ENCODE measurements at regions not wholly inside any gene's neighbourhood (a gene's known extent, or its start where the extent isn't known, plus 50 kb on each side); places are given as distances from the start of the nearest gene placed in this dataset.

DNA sequence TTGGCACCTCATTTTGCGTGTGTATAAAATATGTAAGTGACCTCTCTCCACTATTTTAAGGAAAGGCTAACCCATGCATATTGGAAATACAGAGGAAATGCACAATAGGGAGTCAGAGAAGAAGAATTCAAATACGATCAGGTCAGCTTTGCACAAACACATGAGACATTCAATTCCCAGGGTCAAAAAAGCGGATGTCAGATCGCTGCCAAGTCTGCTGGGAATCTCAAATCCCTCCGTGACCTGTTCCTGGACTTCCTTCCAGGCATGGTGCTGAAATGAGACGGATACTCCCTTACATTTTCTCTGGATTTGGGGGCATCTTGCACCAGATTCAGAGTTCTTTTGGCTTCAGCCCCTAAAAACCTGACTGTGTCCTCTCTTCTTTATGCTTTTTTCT is 91.9 kb upstream of the PRKCQ start:
- no peaks in the 10 kb centered on the region for H3K9me1 ChIP-seq (replicated peaks; ENCODE audit: control insufficient read depth, extremely low read depth, insufficient read depth, low read length)
- ChIA-PET CTCF (interaction anchor here (3.2 kb wide), 1 partner anchor 1015 kb away, joined by 15 read pairs; no protein-coding TSS in a partner anchor), POLR2A (no interaction called here)
- FAIRE-seq, result peak; percentile 65
- no peak overlapping the region for H3K4me3 ChIP-seq (replicated peaks in 1 of 3; ENCODE audit: insufficient read depth in 1 of 3, low read depth in 1 of 3, low read length in 3 of 3)
- BruUV-seq (replicated peaks), result no TSS peak
- DNase-seq (ENCODE audit: low read depth, low spot score), result peak; percentile 19
- H4K20me1 ChIP-seq (replicated peaks; ENCODE audit: control insufficient read depth, extremely low read depth, insufficient read depth, low read length), result no peaks in the 10 kb centered on the region
- no peaks in the 10 kb centered on the region for H3K9me3 ChIP-seq (replicated peaks; ENCODE audit: control insufficient read depth, insufficient read depth, low read length)
- H2AFZ ChIP-seq (ENCODE audit: low read depth, low read length), result no peak overlapping the region
- peak overlapping the region; percentile 17 for H3K27ac ChIP-seq (ENCODE audit: insufficient read depth, low read depth, low read length)
- dilution Hi-C loops (cut with MboI; ENCODE audit: extremely low pct_ligation_motif_present, low sequenced_read_pairs) (no loop called here), intact Hi-C loops (cut with micrococcal nuclease) (loop anchor here (1.0 to 5.0 kb wide), 3 partner anchors 50 to 590 kb away; no protein-coding TSS in a partner anchor)
- H3K4me2 ChIP-seq (ENCODE audit: insufficient read depth, low read length), result peak overlapping the region; percentile 10
- H3K4me1 ChIP-seq (ENCODE audit: control insufficient read depth, extremely low read depth, insufficient read depth, low read length), result peaks cover 11% of the 10 kb centered on the region
- no peaks in the 10 kb centered on the region for H3K36me3 ChIP-seq (ENCODE audit: control insufficient read depth in 2 of 2, extremely low read depth in 1 of 2, insufficient read depth in 2 of 2, low read length in 2 of 2)
- TF ChIP-seq MYC (IDR thresholded peaks at IDR 0.05; ENCODE audit: low read depth, low read length), result no peak
- no peak for TF ChIP-seq EZH2 (IDR thresholded peaks at IDR 0.05; ENCODE audit: borderline replicate concordance, low read depth, low read length, severe bottlenecking)
- TF ChIP-seq MAX (IDR thresholded peaks at IDR 0.05; ENCODE audit: insufficient read depth, insufficient read length), result no peak
- peak; percentile 19 for TF ChIP-seq POLR2AphosphoS5 (IDR thresholded peaks at IDR 0.05; ENCODE audit: insufficient read depth, low read depth, low read length)
- H3K9ac ChIP-seq (replicated peaks; ENCODE audit: extremely low read depth, insufficient read depth, low read length), result no peak overlapping the region
- H3K79me2 ChIP-seq (ENCODE audit: control insufficient read depth, insufficient read depth, low read length), result no peaks in the 10 kb centered on the region
- peaks cover 0 to 4% of the 10 kb centered on the region in 2 experiments for H3K27me3 ChIP-seq (ENCODE audit: control insufficient read depth in 2 of 2, insufficient read depth in 2 of 2, low read length in 2 of 2)

DNA sequence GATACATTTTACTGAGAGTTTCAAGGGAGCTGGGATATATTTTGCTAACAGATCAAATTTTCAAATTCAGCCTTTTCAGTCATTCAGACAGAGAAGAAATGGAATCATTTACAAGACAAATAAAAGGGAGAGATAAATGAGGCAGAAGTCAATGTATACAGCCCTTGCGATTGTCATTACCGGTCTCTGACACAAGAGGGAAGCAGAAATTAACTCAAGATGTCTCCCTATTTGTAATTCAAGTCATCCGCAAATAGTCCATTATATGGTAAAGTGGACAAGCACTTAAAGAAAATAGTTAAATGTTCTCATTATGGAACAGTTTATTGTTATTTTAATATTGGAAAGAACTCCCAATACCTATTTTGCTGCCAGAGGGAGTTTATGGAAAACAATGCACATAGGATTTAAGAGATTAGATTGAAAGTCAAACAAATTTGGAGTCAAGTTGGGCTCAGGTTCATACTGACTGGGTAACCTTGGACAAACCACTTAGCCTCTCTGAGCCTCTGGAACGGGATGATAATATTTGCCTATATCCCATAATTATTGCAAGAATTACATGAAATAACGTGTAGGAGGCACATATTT is 89.3 kb upstream of the PRKCQ start:
- Histone ChIP-seq H3K27ac (ENCODE audit: insufficient read depth, low read depth, low read length) (no peak overlapping the region), H3K9me3 (replicated peaks; ENCODE audit: control insufficient read depth, insufficient read depth, low read length) (no peaks in the 10 kb centered on the region), H3K27me3 (ENCODE audit: control insufficient read depth in 2 of 2, insufficient read depth in 2 of 2, low read length in 2 of 2) (peaks cover 0 to 4% of the 10 kb centered on the region in 2 experiments), H3K9me1 (replicated peaks; ENCODE audit: control insufficient read depth, extremely low read depth, insufficient read depth, low read length) (no peaks in the 10 kb centered on the region), H3K36me3 (ENCODE audit: control insufficient read depth in 2 of 2, extremely low read depth in 1 of 2, insufficient read depth in 2 of 2, low read length in 2 of 2) (no peaks in the 10 kb centered on the region), H3K9ac (replicated peaks; ENCODE audit: extremely low read depth, insufficient read depth, low read length) (no peak overlapping the region), H4K20me1 (replicated peaks; ENCODE audit: control insufficient read depth, extremely low read depth, insufficient read depth, low read length) (no peaks in the 10 kb centered on the region), H2AFZ (ENCODE audit: low read depth, low read length) (no peak overlapping the region), H3K4me3 (replicated peaks in 1 of 3; ENCODE audit: insufficient read depth in 1 of 3, low read depth in 1 of 3, low read length in 3 of 3) (no peak overlapping the region), H3K4me1 (ENCODE audit: control insufficient read depth, extremely low read depth, insufficient read depth, low read length) (peaks cover 11% of the 10 kb centered on the region), H3K79me2 (ENCODE audit: control insufficient read depth, insufficient read depth, low read length) (no peaks in the 10 kb centered on the region), H3K4me2 (ENCODE audit: insufficient read depth, low read length) (no peak overlapping the region)
- ChIA-PET CTCF (interaction anchor here (0.6 to 3.2 kb wide), 14 partner anchors 9 to 1018 kb away, joined by 3 to 20 read pairs (median 7); partner anchors contain the start of gene SFMBT2), POLR2A (no interaction called here)
- intact Hi-C loops (cut with micrococcal nuclease), result loop anchor here (1.0 to 5.0 kb wide), 5 partner anchors 9 to 748 kb away; no protein-coding TSS in a partner anchor
- FAIRE-seq (peak; percentile 67), DNase-seq (ENCODE audit: low read depth, low spot score) (peak; percentile 75)
- BruUV-seq (replicated peaks), result no TSS peak
- TF ChIP-seq MYC (IDR thresholded peaks at IDR 0.05; ENCODE audit: low read depth, low read length) (no peak), EZH2 (IDR thresholded peaks at IDR 0.05; ENCODE audit: borderline replicate concordance, low read depth, low read length, severe bottlenecking) (no peak)
- TF ChIP-seq, protein P1, sequence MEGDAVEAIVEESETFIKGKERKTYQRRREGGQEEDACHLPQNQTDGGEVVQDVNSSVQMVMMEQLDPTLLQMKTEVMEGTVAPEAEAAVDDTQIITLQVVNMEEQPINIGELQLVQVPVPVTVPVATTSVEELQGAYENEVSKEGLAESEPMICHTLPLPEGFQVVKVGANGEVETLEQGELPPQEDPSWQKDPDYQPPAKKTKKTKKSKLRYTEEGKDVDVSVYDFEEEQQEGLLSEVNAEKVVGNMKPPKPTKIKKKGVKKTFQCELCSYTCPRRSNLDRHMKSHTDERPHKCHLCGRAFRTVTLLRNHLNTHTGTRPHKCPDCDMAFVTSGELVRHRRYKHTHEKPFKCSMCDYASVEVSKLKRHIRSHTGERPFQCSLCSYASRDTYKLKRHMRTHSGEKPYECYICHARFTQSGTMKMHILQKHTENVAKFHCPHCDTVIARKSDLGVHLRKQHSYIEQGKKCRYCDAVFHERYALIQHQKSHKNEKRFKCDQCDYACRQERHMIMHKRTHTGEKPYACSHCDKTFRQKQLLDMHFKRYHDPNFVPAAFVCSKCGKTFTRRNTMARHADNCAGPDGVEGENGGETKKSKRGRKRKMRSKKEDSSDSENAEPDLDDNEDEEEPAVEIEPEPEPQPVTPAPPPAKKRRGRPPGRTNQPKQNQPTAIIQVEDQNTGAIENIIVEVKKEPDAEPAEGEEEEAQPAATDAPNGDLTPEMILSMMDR (IDR thresholded peaks at IDR 0.05; ENCODE audit: extremely low read depth in 1 of 2, insufficient read depth in 1 of 2, low read depth in 1 of 2, low read length in 2 of 2), result peak; percentile 48 to 60
- dilution Hi-C loops (cut with MboI; ENCODE audit: extremely low pct_ligation_motif_present, low sequenced_read_pairs), result no loop called here
